ENCODE measurements at regions not wholly inside any gene's neighbourhood (a gene's known extent, or its start where the extent isn't known, plus 50 kb on each side); places are given as distances from the start of the nearest gene placed in this dataset.

DNA sequence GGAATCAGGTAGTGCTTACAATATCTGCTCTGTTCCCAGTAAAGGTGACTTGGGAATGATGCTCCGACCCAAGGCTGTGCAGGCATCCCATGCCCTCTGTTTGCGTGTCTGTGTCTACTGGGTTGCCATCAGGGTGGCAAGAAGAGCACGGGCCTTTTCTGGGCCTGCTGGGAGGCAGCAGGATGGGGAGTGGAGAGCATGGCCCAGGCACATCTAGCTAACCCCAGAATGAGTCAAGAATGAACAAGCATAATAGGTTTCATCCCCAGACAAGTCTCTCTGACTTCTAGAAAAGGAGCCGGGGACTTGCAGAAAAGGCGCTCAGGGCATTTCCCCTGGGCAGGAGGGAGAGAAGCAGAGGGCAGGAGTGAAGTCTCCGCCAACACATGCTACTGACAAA lies 260.4 kb downstream of the IRX1 start:
- TF ChIP-seq, protein P1, sequence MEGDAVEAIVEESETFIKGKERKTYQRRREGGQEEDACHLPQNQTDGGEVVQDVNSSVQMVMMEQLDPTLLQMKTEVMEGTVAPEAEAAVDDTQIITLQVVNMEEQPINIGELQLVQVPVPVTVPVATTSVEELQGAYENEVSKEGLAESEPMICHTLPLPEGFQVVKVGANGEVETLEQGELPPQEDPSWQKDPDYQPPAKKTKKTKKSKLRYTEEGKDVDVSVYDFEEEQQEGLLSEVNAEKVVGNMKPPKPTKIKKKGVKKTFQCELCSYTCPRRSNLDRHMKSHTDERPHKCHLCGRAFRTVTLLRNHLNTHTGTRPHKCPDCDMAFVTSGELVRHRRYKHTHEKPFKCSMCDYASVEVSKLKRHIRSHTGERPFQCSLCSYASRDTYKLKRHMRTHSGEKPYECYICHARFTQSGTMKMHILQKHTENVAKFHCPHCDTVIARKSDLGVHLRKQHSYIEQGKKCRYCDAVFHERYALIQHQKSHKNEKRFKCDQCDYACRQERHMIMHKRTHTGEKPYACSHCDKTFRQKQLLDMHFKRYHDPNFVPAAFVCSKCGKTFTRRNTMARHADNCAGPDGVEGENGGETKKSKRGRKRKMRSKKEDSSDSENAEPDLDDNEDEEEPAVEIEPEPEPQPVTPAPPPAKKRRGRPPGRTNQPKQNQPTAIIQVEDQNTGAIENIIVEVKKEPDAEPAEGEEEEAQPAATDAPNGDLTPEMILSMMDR (IDR thresholded peaks at IDR 0.05) = no peak
- TF ChIP-seq POLR2A (IDR thresholded peaks at IDR 0.05) = no peak
